ENCODE measurements at regions not wholly inside any gene's neighbourhood (a gene's known extent, or its start where the extent isn't known, plus 50 kb on each side); places are given as distances from the start of the nearest gene placed in this dataset.

DNA sequence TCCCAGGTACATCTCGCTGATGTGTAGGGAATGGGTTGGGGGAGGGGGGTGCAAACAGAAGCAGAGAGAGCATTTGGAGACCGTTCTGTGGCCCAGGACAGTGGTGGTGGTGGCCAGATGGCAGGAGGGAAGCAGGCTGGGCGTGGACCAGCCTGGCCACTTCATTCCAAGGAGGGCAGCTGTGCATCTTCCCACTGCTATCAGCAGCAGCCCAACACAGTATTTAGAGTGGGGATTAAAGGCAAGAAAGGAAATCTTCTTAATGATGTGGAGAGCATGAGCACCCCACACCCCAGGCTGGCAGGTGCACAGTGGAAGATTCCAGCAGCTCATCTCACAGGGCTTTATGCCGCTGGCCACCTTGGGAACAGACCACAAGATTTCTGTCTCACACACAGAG is 198.7 kb downstream of the NPHP4 start:
- no peaks in the 10 kb centered on the region; the same call in 1 of the 2 replicates for H3K36me3 ChIP-seq (ENCODE audit: insufficient read depth)
- Mint-ChIP-seq H3K4me3 (no peak overlapping the region), H3K27me3 (ENCODE audit: insufficient read depth, low read depth, poor library complexity) (peaks cover 2% of the 10 kb centered on the region), H3K36me3 (ENCODE audit: low read depth) (peaks cover 16% of the 10 kb centered on the region), H3K4me1 (peaks cover 3% of the 10 kb centered on the region; the same call in 1 of the 3 replicates), H3K27ac (no peak overlapping the region), H3K9me3 (peaks cover 29% of the 10 kb centered on the region)
- DNase-seq (ENCODE audit: low spot score) (no peak), ATAC-seq (no peak)
- no peaks in the 10 kb centered on the region for H3K27me3 ChIP-seq (ENCODE audit: insufficient read depth)
- H3K9me2 ChIP-seq (ENCODE audit: insufficient read depth): no peaks in the 10 kb centered on the region
- no peak overlapping the region for H3K27ac ChIP-seq (ENCODE audit: low read depth)
- no peaks in the 10 kb centered on the region for H3F3A ChIP-seq (replicated peaks; ENCODE audit: low read depth)
- TF ChIP-seq, protein P1, sequence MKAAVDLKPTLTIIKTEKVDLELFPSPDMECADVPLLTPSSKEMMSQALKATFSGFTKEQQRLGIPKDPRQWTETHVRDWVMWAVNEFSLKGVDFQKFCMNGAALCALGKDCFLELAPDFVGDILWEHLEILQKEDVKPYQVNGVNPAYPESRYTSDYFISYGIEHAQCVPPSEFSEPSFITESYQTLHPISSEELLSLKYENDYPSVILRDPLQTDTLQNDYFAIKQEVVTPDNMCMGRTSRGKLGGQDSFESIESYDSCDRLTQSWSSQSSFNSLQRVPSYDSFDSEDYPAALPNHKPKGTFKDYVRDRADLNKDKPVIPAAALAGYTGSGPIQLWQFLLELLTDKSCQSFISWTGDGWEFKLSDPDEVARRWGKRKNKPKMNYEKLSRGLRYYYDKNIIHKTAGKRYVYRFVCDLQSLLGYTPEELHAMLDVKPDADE (IDR thresholded peaks at IDR 0.05): no peak
- TF ChIP-seq, protein P2, sequence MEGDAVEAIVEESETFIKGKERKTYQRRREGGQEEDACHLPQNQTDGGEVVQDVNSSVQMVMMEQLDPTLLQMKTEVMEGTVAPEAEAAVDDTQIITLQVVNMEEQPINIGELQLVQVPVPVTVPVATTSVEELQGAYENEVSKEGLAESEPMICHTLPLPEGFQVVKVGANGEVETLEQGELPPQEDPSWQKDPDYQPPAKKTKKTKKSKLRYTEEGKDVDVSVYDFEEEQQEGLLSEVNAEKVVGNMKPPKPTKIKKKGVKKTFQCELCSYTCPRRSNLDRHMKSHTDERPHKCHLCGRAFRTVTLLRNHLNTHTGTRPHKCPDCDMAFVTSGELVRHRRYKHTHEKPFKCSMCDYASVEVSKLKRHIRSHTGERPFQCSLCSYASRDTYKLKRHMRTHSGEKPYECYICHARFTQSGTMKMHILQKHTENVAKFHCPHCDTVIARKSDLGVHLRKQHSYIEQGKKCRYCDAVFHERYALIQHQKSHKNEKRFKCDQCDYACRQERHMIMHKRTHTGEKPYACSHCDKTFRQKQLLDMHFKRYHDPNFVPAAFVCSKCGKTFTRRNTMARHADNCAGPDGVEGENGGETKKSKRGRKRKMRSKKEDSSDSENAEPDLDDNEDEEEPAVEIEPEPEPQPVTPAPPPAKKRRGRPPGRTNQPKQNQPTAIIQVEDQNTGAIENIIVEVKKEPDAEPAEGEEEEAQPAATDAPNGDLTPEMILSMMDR (conservative IDR thresholded peaks at IDR 0.05; ENCODE audit: low read depth in 2 of 2): no peak
- TF ChIP-seq JUNB (IDR thresholded peaks at IDR 0.05; ENCODE audit: unreplicated experiment): no peak
- no peak for TF ChIP-seq NANOG (IDR thresholded peaks at IDR 0.05; ENCODE audit: borderline replicate concordance)
- TF ChIP-seq CREB1 (CRISPR knock-in tag; IDR thresholded peaks at IDR 0.05; ENCODE audit: low read depth): no peak
- TF ChIP-seq, protein P3, sequence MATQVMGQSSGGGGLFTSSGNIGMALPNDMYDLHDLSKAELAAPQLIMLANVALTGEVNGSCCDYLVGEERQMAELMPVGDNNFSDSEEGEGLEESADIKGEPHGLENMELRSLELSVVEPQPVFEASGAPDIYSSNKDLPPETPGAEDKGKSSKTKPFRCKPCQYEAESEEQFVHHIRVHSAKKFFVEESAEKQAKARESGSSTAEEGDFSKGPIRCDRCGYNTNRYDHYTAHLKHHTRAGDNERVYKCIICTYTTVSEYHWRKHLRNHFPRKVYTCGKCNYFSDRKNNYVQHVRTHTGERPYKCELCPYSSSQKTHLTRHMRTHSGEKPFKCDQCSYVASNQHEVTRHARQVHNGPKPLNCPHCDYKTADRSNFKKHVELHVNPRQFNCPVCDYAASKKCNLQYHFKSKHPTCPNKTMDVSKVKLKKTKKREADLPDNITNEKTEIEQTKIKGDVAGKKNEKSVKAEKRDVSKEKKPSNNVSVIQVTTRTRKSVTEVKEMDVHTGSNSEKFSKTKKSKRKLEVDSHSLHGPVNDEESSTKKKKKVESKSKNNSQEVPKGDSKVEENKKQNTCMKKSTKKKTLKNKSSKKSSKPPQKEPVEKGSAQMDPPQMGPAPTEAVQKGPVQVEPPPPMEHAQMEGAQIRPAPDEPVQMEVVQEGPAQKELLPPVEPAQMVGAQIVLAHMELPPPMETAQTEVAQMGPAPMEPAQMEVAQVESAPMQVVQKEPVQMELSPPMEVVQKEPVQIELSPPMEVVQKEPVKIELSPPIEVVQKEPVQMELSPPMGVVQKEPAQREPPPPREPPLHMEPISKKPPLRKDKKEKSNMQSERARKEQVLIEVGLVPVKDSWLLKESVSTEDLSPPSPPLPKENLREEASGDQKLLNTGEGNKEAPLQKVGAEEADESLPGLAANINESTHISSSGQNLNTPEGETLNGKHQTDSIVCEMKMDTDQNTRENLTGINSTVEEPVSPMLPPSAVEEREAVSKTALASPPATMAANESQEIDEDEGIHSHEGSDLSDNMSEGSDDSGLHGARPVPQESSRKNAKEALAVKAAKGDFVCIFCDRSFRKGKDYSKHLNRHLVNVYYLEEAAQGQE (IDR thresholded peaks at IDR 0.05; ENCODE audit: unreplicated experiment): no peak
- TF ChIP-seq ZNF331 (CRISPR knock-in tag; IDR thresholded peaks at IDR 0.05; ENCODE audit: low read depth): no peak
- no peaks in the 10 kb centered on the region for H3K4me1 ChIP-seq (ENCODE audit: insufficient read depth)
- H3K4me2 ChIP-seq: no peak overlapping the region
- no peaks in the 10 kb centered on the region for H4K20me1 ChIP-seq (replicated peaks; ENCODE audit: insufficient read depth)
- no peaks in the 10 kb centered on the region for H3K79me2 ChIP-seq (replicated peaks; ENCODE audit: insufficient read depth)
- H2AFZ ChIP-seq: no peak overlapping the region
- H3K4me3 ChIP-seq: no peak overlapping the region

DNA sequence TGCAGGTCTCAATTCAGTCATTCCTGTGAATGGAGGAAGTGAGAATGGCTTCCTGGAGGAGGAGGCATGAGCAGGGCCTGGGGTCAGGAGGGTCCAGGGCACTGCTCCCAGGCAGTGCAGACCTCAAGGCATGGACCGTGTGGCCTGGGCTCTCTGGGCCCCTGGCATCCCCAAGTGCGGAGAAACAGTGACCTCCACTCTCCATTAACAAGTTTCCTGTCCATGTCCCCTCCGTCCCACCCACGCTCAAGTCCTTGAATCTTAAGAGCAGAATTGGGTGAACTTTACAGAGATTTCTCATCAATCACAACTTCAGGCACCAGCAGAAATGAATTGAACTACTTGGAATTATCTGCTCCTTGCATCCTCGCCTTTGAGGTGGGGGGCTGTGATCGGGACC is 211.1 kb downstream of the NPHP4 start:
- H3K4me1 Mint-ChIP-seq: no peaks in the 10 kb centered on the region
- peaks cover 3% of the 10 kb centered on the region for H3K27me3 Mint-ChIP-seq (ENCODE audit: insufficient read depth, low read depth, poor library complexity)
- H2AFZ ChIP-seq: no peak overlapping the region
- no peak for TF ChIP-seq EZH2phosphoT487 (IDR thresholded peaks at IDR 0.05; ENCODE audit: unreplicated experiment)
- no peak for TF ChIP-seq JUNB (IDR thresholded peaks at IDR 0.05; ENCODE audit: unreplicated experiment)
- TF ChIP-seq ZNF114 (CRISPR knock-in tag; IDR thresholded peaks at IDR 0.05): no peak
- H3K36me3 ChIP-seq (ENCODE audit: insufficient read depth): no peaks in the 10 kb centered on the region; the same call in 1 of the 2 replicates
- peaks cover 4% of the 10 kb centered on the region; the same call in 1 of the 3 replicates for H3K9me3 Mint-ChIP-seq
- no peaks in the 10 kb centered on the region for H4K20me1 ChIP-seq (replicated peaks; ENCODE audit: insufficient read depth)
- H3K9me2 ChIP-seq (ENCODE audit: insufficient read depth): no peaks in the 10 kb centered on the region
- no peaks in the 10 kb centered on the region for H3K27me3 ChIP-seq (ENCODE audit: insufficient read depth)
- H3K27ac ChIP-seq (ENCODE audit: low read depth): no peak overlapping the region
- no peak overlapping the region for H3K27ac Mint-ChIP-seq
- H3K4me2 ChIP-seq: no peak overlapping the region
- no peaks in the 10 kb centered on the region for H3K4me1 ChIP-seq (ENCODE audit: insufficient read depth)
- no peaks in the 10 kb centered on the region for H3K79me2 ChIP-seq (replicated peaks; ENCODE audit: insufficient read depth)
- H3F3A ChIP-seq (replicated peaks; ENCODE audit: low read depth): no peaks in the 10 kb centered on the region
- no peak for ATAC-seq
- no peak overlapping the region for H3K4me3 Mint-ChIP-seq
- H3K36me3 Mint-ChIP-seq (ENCODE audit: low read depth): no peaks in the 10 kb centered on the region; the same call in 2 of the 3 replicates
- no peak overlapping the region for H3K4me3 ChIP-seq
- DNase-seq (ENCODE audit: low spot score): no peak
